GM23338 (cell line): ENCODE measurements at regions not wholly inside any gene's neighbourhood (a gene's known extent, or its start where the extent isn't known, plus 50 kb on each side); places are given as distances from the start of the nearest gene placed in this dataset.
A peak's percentile ranks its signal among the peaks of the same experiment; 100 is the strongest.

Experiments
- ATAC-seq: fragments of 200-7000 bp; cut with Tn5 transposase; 3 replicates; pipeline ENCODE4 v1.9.1; 2020
- DNase-seq: peaks from one replicate; pipeline ENCODE4 v3.0.0-alpha.2; 2015; ENCODE audit warnings: low spot score
- H2AFZ ChIP-seq: fragments of 200-600 bp; sonication (generic); 2 replicates; pipeline ENCODE4 v1.8.0; 2016; ENCODE audit warnings: antibody characterized with exemption, mild to moderate bottlenecking, moderate library complexity
- H3F3A ChIP-seq: fragments of 200-600 bp; sonication (generic); replicated peaks from 2 replicates; pipeline ENCODE4 v1.8.0; 2017; ENCODE audit warnings: antibody characterized with exemption, mixed run types, low read depth
- H3K27ac ChIP-seq: fragments of 200-600 bp; sonication (generic); 2 replicates; pipeline ENCODE4 v1.6.1; 2016; ENCODE audit warnings: low read depth
- H3K27me3 ChIP-seq: fragments of 200-600 bp; sonication (generic); 2 replicates; pipeline ENCODE4 v1.8.0; 2016; ENCODE audit warnings: mild to moderate bottlenecking, mixed run types, moderate library complexity; ENCODE audit not compliant: insufficient read depth
- H3K36me3 ChIP-seq: fragments of 200-600 bp; sonication (generic); 2 replicates; pipeline ENCODE4 v1.8.0; 2016; ENCODE audit warnings: mild to moderate bottlenecking; ENCODE audit not compliant: insufficient read depth
- H3K4me1 ChIP-seq: fragments of 200-600 bp; sonication (generic); 2 replicates; pipeline ENCODE4 v1.8.0; 2016; ENCODE audit warnings: mild to moderate bottlenecking, moderate library complexity; ENCODE audit not compliant: insufficient read depth
- H3K4me2 ChIP-seq: fragments of 200-600 bp; sonication (generic); 2 replicates; pipeline ENCODE4 v1.7.1; 2017; ENCODE audit warnings: mixed run types
- H3K4me3 ChIP-seq: fragments of 200-600 bp; sonication (generic); 2 replicates; pipeline ENCODE4 v1.6.1; 2016; ENCODE audit warnings: mixed run types
- H3K79me2 ChIP-seq: fragments of 200-600 bp; sonication (generic); replicated peaks from 2 replicates; pipeline ENCODE4 v1.8.0; 2017; ENCODE audit warnings: mild to moderate bottlenecking; ENCODE audit not compliant: insufficient read depth
- H3K9me2 ChIP-seq: fragments of 200-600 bp; sonication (generic); 2 replicates; pipeline ENCODE4 v1.8.0; 2017; ENCODE audit not compliant: insufficient read depth
- H4K20me1 ChIP-seq: fragments of 200-600 bp; sonication (generic); replicated peaks from 2 replicates; pipeline ENCODE4 v1.8.0; 2017; ENCODE audit warnings: mild to moderate bottlenecking; ENCODE audit not compliant: insufficient read depth
- H3K27ac Mint-ChIP-seq: 2 replicates; pipeline ENCODE4 v1.8.0; 2020; ENCODE audit warnings: inconsistent platforms, mild to moderate bottlenecking, moderate library complexity, mixed read lengths
- H3K27me3 Mint-ChIP-seq: 3 replicates; pipeline ENCODE4 v1.8.0; 2022; ENCODE audit warnings: low read depth, mild to moderate bottlenecking, moderate library complexity, mixed read lengths, inconsistent platforms; ENCODE audit not compliant: insufficient read depth, poor library complexity
- H3K36me3 Mint-ChIP-seq: 3 replicates; pipeline ENCODE4 v1.8.0; 2021; ENCODE audit warnings: low read depth, mild to moderate bottlenecking, inconsistent platforms, moderate library complexity, mixed read lengths
- H3K4me1 Mint-ChIP-seq: 3 replicates; pipeline ENCODE4 v1.8.0; 2020; ENCODE audit warnings: mild to moderate bottlenecking, inconsistent platforms, mixed read lengths
- H3K4me3 Mint-ChIP-seq: 3 replicates; pipeline ENCODE4 v1.8.0; 2021; ENCODE audit warnings: moderate library complexity, mild to moderate bottlenecking, inconsistent platforms, mixed read lengths
- H3K9me3 Mint-ChIP-seq: 3 replicates; pipeline ENCODE4 v1.8.0; 2020; ENCODE audit warnings: moderate library complexity, mild to moderate bottlenecking, inconsistent platforms, mixed read lengths
- CREB1 ChIP-seq: fragments of 250-450 bp; sonication (Bioruptor Pico); IDR thresholded peaks from 2 replicates; pipeline ENCODE4 v1.5.0; 2020; ENCODE audit warnings: low read depth, mild to moderate bottlenecking, moderate library complexity
- EZH2 ChIP-seq: fragments of 200-600 bp; sonication (generic); IDR thresholded peaks from one replicate; pipeline ENCODE4 v1.8.0; 2017; ENCODE audit warnings: antibody characterized with exemption, mild to moderate bottlenecking, low read depth; ENCODE audit not compliant: unreplicated experiment
- EZH2phosphoT487 ChIP-seq: fragments of 200-600 bp; sonication (generic); IDR thresholded peaks from one replicate; pipeline ENCODE4 v1.8.1; 2018; ENCODE audit warnings: antibody characterized with exemption; ENCODE audit not compliant: unreplicated experiment
- JUNB ChIP-seq: IDR thresholded peaks from one replicate; pipeline ENCODE4 v1.6.1; 2016; ENCODE audit warnings: antibody characterized with exemption; ENCODE audit not compliant: unreplicated experiment
- NANOG ChIP-seq: IDR thresholded peaks from 2 replicates; pipeline ENCODE4 v1.6.1; 2016; ENCODE audit warnings: antibody characterized with exemption, borderline replicate concordance
- POLR2AphosphoS5 ChIP-seq: IDR thresholded peaks from 2 replicates; pipeline ENCODE4 v1.6.1; 2016; ENCODE audit warnings: antibody characterized with exemption, low read depth
- REST ChIP-seq: IDR thresholded peaks from one replicate; pipeline ENCODE4 v1.6.1; 2018; ENCODE audit warnings: antibody characterized with exemption; ENCODE audit not compliant: unreplicated experiment
- STAT1 ChIP-seq: IDR thresholded peaks from one replicate; pipeline ENCODE4 v1.6.1; 2016; ENCODE audit warnings: antibody characterized with exemption; ENCODE audit not compliant: unreplicated experiment
- ZNF114 ChIP-seq: fragments of 250-450 bp; sonication (Bioruptor Pico); IDR thresholded peaks from 2 replicates; pipeline ENCODE4 v1.5.0; 2020; ENCODE audit warnings: mild to moderate bottlenecking, moderate library complexity
- ZNF331 ChIP-seq: fragments of 250-450 bp; sonication (Bioruptor Pico); IDR thresholded peaks from 2 replicates; pipeline ENCODE4 v1.5.0; 2020; ENCODE audit warnings: low read depth, mild to moderate bottlenecking, moderate library complexity
- TF ChIP-seq, protein P1 (sequence below): fragments of 250-450 bp; sonication (Bioruptor Pico); IDR thresholded peaks from 2 replicates; pipeline ENCODE4 v1.5.0; 2020; ENCODE audit warnings: mild to moderate bottlenecking, moderate library complexity
- TF ChIP-seq, protein P2 (sequence below), 2 experiments: fragments of 200-600 bp in 1 of 2; sonication (generic) in 1 of 2; conservative IDR thresholded peaks; 2 replicates each; pipeline versions ENCODE4 v1.5.1 to v1.6.1; 2016 to 2017; ENCODE audit warnings: antibody characterized with exemption in 2 of 2, low read depth in 2 of 2, mild to moderate bottlenecking in 2 of 2, moderate library complexity in 1 of 2
- TF ChIP-seq, protein P3 (sequence below): IDR thresholded peaks from 2 replicates; pipeline ENCODE4 v1.6.1; 2016; ENCODE audit warnings: antibody characterized with exemption

- Histone ChIP-seq H3K9me2 (peaks cover 7% of the 10 kb centered on the region; the same call in 1 of the 2 replicates), H3K4me2 (peak overlapping the region; percentile 64; the same call in 1 of the 2 replicates), H3F3A (no peaks in the 10 kb centered on the region), H3K4me3 (no peak overlapping the region), H3K27ac (no peak overlapping the region), H3K36me3 (no peaks in the 10 kb centered on the region), H2AFZ (no peak overlapping the region), H4K20me1 (no peaks in the 10 kb centered on the region), H3K4me1 (peaks cover 23% of the 10 kb centered on the region), H3K79me2 (no peaks in the 10 kb centered on the region), H3K27me3 (no peaks in the 10 kb centered on the region)
- Mint-ChIP-seq H3K36me3 (no peaks in the 10 kb centered on the region; the same call in 2 of the 3 replicates), H3K4me1 (peaks cover 27% of the 10 kb centered on the region), H3K27ac (no peak overlapping the region), H3K27me3 (peaks cover 6% of the 10 kb centered on the region), H3K9me3 (no peaks in the 10 kb centered on the region), H3K4me3 (no peak overlapping the region)
- DNase-seq: peak; percentile 42
- TF ChIP-seq CREB1 (CRISPR knock-in tag): no peak
- no peak for TF ChIP-seq POLR2AphosphoS5
- TF ChIP-seq, protein P1, sequence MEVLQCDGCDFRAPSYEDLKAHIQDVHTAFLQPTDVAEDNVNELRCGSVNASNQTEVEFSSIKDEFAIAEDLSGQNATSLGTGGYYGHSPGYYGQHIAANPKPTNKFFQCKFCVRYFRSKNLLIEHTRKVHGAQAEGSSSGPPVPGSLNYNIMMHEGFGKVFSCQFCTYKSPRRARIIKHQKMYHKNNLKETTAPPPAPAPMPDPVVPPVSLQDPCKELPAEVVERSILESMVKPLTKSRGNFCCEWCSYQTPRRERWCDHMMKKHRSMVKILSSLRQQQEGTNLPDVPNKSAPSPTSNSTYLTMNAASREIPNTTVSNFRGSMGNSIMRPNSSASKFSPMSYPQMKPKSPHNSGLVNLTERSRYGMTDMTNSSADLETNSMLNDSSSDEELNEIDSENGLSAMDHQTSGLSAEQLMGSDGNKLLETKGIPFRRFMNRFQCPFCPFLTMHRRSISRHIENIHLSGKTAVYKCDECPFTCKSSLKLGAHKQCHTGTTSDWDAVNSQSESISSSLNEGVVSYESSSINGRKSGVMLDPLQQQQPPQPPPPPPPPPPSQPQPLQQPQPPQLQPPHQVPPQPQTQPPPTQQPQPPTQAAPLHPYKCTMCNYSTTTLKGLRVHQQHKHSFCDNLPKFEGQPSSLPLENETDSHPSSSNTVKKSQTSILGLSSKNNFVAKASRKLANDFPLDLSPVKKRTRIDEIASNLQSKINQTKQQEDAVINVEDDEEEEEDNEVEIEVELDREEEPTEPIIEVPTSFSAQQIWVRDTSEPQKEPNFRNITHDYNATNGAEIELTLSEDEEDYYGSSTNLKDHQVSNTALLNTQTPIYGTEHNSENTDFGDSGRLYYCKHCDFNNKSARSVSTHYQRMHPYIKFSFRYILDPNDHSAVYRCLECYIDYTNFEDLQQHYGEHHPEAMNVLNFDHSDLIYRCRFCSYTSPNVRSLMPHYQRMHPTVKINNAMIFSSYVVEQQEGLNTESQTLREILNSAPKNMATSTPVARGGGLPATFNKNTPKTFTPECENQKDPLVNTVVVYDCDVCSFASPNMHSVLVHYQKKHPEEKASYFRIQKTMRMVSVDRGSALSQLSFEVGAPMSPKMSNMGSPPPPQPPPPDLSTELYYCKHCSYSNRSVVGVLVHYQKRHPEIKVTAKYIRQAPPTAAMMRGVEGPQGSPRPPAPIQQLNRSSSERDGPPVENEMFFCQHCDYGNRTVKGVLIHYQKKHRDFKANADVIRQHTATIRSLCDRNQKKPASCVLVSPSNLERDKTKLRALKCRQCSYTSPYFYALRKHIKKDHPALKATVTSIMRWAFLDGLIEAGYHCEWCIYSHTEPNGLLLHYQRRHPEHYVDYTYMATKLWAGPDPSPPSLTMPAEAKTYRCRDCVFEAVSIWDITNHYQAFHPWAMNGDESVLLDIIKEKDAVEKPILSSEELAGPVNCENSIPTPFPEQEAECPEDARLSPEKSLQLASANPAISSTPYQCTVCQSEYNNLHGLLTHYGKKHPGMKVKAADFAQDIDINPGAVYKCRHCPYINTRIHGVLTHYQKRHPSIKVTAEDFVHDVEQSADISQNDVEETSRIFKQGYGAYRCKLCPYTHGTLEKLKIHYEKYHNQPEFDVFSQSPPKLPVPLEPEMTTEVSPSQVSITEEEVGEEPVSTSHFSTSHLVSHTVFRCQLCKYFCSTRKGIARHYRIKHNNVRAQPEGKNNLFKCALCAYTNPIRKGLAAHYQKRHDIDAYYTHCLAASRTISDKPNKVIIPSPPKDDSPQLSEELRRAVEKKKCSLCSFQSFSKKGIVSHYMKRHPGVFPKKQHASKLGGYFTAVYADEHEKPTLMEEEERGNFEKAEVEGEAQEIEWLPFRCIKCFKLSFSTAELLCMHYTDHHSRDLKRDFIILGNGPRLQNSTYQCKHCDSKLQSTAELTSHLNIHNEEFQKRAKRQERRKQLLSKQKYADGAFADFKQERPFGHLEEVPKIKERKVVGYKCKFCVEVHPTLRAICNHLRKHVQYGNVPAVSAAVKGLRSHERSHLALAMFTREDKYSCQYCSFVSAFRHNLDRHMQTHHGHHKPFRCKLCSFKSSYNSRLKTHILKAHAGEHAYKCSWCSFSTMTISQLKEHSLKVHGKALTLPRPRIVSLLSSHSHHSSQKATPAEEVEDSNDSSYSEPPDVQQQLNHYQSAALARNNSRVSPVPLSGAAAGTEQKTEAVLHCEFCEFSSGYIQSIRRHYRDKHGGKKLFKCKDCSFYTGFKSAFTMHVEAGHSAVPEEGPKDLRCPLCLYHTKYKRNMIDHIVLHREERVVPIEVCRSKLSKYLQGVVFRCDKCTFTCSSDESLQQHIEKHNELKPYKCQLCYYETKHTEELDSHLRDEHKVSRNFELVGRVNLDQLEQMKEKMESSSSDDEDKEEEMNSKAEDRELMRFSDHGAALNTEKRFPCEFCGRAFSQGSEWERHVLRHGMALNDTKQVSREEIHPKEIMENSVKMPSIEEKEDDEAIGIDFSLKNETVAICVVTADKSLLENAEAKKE: no peak
- no peak for TF ChIP-seq ZNF331 (CRISPR knock-in tag)
- TF ChIP-seq, protein P2, sequence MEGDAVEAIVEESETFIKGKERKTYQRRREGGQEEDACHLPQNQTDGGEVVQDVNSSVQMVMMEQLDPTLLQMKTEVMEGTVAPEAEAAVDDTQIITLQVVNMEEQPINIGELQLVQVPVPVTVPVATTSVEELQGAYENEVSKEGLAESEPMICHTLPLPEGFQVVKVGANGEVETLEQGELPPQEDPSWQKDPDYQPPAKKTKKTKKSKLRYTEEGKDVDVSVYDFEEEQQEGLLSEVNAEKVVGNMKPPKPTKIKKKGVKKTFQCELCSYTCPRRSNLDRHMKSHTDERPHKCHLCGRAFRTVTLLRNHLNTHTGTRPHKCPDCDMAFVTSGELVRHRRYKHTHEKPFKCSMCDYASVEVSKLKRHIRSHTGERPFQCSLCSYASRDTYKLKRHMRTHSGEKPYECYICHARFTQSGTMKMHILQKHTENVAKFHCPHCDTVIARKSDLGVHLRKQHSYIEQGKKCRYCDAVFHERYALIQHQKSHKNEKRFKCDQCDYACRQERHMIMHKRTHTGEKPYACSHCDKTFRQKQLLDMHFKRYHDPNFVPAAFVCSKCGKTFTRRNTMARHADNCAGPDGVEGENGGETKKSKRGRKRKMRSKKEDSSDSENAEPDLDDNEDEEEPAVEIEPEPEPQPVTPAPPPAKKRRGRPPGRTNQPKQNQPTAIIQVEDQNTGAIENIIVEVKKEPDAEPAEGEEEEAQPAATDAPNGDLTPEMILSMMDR (conservative IDR thresholded peaks at IDR 0.05; ENCODE audit: low read depth in 2 of 2): no peak
- TF ChIP-seq, protein P3, sequence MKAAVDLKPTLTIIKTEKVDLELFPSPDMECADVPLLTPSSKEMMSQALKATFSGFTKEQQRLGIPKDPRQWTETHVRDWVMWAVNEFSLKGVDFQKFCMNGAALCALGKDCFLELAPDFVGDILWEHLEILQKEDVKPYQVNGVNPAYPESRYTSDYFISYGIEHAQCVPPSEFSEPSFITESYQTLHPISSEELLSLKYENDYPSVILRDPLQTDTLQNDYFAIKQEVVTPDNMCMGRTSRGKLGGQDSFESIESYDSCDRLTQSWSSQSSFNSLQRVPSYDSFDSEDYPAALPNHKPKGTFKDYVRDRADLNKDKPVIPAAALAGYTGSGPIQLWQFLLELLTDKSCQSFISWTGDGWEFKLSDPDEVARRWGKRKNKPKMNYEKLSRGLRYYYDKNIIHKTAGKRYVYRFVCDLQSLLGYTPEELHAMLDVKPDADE: no peak
- no peak for TF ChIP-seq EZH2
- no peak for TF ChIP-seq STAT1
- no peak for TF ChIP-seq EZH2phosphoT487
- no peak for TF ChIP-seq REST
- no peak for TF ChIP-seq ZNF114
- no peak for TF ChIP-seq JUNB
- TF ChIP-seq NANOG: no peak
- ATAC-seq: peak; percentile 80
Observed at GRCh38 chr2:65558743-65559142, 126.3 kb upstream of the SPRED2 start.
